HG03442 (cell line): ENCODE measurements at regions not wholly inside any gene's neighbourhood (a gene's known extent, or its start where the extent isn't known, plus 50 kb on each side); places are given as distances from the start of the nearest gene placed in this dataset.
"Not testable (repeated sequence)": the region's sequence is repeated elsewhere in the genome, so short reads cannot be mapped to it uniquely, and the experiment has no call there.

Experiments
- ATAC-seq: cut with Tn5 transposase; IDR thresholded peaks from one replicate; pipeline ENCODE4 v1.9.1; 2021; ENCODE audit warnings: mild to moderate bottlenecking, moderate library complexity; ENCODE audit not compliant: unreplicated experiment

DNA sequence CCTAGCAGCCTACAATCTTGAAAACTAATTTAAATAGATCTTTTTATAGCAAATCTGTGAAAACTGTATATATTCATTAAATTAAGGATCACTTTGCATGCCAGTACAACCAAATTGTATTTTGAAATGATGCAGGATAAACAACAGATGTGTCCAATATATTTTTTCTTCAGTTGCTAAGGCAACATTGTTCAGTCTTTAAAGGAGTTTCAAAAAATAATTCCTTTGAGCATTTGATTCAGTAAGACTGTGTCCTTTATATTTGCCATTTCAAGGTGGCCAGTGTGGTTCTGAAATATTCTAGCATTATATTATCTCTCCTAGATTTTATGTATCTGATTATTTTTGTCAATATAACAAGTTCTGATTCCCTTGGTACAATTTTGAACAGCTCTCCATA, 254.7 kb downstream of the PLOD2 start:
- no peak for ATAC-seq

DNA sequence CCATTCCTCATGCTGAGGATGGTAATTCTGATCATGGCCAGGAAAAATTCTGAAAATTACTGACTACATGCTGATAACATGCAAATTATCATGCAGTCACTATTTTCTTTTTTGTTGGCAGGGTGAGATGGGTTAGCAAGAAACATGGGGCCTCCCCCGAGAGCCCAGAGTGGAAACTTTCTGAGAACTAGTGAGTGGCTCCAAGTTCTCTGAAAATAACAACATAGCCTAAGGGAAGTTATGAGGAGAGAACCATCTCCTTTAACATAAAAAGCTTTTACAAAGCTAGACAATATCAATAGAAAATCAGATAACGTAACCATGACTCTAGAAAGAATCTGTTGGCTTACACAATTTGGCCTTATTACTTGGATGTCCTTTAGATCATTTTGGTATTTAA, 254.2 kb downstream of the PLOD2 start:
- no peak for ATAC-seq

DNA sequence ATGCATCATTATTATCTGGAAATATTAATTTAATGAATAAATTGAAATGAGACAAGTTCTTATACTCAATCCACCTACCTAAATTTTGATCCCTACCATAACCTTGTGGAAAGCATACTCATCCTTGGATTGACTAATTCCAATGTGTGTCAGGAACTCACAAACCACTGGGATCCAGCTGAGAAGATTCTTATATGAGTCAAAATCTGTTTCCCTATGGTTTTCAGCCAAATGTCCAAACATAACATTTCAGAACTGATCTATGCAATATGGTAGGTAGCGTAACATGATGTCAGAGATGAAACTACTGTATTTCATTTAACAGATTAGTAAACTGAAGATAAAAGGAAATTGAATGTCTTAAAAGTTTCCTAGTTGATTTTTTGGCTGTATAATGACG, 250.0 kb downstream of the PLOD2 start:
- ATAC-seq, result no peak

DNA sequence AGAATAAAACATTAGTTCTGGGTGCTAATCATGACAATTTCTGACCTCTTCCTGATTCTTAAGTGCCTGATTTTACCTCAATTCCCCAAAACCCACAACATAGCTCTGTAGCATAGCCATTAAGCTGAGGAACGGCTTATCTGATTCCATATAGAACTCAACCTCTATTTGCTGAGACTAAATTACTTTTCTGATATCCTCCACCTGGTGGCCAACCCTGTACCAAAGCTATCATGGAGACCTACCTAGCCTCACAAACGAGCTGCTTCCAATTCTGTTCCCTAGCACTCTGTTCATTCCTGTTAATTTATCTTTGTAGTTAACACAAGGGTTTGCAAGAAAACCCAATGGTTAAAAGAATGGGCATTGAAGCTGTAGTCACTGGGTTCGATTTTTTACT, 245.2 kb downstream of the PLOD2 start:
- no peak for ATAC-seq

DNA sequence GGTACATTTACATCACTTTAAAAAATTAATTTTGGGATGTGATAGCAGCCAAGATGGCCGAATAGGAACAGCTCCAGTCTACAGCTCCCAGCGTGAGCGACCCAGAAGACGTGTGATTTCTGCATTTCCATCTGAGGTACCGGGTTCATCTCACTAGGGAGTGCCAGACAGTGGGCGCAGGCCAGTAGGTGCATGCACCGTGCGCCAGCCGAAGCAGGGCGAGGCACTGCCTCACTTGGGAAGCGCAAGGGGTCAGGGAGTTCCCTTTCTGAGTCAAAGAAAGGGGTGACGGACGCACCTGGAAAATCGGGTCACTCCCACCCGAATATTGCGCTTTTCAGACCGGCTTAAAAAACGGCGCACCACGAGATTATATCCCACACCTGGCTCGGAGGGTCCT, 233.2 kb downstream of the PLOD2 start:
- not testable (repeated sequence) for ATAC-seq

DNA sequence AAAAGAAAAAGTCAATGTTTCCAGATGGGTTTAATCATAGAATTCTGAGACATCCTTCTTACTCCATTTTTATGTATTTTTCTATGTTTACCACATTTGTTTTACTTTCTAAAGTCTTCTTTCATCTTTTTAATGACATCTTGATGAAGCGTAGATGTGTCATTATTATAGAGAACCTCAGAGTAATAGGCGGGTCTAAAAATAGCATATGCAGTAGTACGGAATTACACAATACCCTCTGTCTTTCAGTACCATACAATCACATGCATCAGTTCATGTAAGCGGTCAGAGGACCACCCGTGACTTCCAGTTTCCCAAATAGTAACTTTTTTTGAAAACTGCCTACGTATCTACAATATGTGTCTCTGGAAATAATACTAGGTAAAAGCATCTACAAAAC, 224.0 kb downstream of the PLOD2 start:
- ATAC-seq, result no peak

DNA sequence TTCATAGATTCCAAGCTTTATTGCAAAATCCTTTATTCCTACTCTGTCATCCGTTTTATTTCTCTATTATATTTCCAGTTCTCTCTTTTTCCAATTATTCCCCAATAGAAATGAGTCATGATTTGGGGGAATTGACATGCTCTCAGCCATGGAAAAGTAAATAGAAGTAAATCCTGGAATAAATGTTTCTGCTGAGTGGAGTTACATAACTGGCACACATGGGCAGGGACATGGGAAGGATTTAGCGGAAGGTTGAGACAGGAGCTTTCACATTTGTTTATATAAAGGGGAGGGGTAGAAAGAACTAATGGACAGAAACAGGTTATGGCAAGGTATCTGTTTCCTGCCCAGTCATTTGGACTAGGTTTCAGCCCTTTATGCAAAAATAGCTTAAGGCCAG, 221.6 kb downstream of the PLOD2 start:
- no peak for ATAC-seq

DNA sequence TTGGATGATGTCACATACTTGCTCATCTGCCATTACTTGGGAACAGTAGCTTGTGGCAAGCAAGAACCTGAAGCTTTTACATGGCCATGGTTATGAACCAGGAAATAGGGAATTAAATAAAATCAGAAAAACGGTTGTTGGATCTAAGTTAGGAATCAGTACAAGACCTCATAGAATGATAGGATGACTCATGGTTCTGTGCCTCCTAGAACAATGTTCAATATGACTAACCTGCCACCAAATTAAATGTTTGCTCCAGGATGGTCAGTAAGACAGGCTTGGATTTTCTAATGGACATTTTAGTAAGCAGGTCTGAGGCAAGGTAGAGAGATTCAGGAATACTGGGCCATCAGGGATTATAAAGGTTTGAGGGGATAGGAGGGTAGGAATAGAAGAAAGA, 218.9 kb downstream of the PLOD2 start:
- ATAC-seq, result no peak

DNA sequence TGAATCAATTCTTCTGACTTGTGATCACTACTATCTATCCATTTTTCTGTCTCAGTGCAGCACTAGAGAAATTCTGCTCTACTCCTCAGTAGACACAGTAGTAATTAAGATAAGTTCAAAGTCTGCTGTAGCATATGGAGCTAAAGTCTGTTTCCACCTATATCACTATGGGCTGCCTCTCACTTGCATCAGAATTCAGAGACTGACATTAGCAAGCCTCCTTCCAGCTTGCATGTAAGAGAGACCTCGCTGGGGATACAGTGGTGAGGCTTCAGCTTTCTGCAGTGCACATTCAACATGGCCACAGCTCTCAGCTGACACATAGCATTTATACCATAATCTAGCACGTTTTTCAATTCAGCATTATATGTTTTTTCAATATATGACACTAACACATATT, 217.0 kb downstream of the PLOD2 start:
- no peak for ATAC-seq

DNA sequence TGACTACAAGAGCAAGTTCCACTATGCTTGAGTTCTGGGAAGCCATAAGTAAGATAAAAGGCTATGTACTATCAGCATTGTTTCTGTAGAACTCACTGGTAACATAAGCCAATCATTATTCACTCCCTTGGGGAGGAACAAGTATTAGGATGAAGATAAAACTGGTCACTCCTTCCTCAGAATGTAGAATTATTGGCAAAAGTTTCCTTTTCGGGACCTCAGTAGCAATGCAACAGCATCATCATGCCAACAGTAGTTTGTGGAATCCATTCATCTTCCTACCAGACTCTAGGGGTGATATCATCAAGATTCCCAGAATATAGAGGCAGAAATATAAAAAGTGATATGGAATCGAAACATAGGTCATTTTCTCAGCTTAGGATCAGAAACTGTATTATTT, 209.5 kb downstream of the PLOD2 start:
- no peak for ATAC-seq

DNA sequence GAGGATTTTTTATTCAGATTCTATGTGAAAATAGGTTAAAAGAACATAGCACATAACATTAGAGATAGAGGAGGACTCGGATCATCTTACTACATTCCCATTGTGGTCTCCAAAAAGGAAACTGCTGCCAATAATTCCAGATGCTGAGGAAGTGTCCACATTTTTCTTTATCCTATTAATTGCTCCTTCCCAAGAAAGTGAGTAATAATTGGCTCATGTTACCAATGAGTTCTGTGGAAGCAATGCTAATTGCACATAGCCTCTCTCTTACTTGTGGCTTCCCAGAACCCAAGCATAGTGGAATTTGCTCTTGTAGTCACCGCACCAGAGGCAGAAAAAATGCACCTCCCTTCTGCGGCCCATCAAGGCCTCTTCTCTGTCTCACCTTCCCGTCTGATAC, 208.4 kb downstream of the PLOD2 start:
- no peak for ATAC-seq

DNA sequence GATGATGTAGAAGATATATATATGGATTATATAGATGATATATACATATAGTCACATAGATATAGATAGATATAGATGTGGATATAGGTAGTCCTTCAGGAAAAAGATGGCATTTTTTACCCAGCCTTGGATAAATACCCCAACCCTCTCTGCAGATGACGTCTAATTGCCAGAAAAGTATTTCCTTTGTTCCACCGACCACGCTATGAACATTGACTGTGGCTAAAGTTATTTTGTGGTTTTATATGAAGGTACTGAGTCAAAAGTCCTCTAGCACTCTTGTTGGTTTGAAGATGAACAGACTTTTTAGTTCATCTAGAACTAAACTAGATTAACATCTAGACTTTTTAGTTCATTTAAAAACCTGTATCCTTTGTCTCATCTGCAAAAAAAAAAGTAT, 207.7 kb downstream of the PLOD2 start:
- no peak for ATAC-seq

DNA sequence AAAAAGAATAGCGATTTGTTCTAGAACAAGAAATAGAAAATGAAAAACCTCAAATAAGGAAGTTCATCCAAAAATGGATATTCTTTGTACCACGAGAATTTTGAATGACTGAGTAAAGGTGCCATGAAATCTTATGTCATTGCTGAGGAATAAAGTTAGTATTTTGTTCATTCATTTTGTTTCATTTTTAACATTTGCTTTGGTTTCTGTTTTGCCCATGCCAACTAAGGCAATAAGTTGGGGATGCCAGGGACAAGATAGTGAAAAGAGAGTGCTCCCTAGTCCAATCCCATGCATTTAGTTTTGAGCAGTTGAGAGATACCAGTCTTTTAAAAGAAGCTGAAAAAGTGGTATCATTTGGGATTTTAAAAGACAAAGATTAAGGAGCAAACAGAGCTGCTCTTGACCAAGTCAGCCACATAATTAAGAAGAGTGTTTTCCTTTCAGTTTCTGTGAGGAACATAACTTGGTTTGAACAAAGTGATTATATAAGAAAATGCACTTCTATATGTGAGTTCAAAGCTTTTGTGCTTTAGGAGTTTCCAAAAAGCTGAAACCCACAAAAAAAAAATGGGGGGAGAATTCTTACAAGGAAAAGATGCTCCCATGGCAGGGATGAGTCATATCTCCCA, 201.4 kb downstream of the PLOD2 start:
- no peak for ATAC-seq

DNA sequence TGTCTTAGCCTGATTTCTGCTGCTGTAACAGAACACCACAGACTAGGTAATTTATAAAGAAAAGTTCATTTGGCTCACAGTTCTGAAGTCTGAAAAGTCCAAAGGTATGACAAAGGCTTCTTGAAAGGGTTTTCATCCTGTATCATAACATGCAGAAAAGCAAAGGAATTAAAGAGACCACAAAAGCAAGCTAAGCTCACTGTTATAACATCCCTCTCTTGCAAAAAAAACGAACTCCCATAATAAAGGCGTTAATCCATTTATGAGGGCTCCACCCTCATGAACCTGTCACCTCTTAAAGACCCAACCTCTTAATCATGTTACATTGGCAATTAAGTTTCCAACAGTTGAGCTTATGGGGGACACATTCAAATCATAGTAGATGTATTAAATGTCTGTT, 197.9 kb downstream of the PLOD2 start:
- no peak for ATAC-seq

DNA sequence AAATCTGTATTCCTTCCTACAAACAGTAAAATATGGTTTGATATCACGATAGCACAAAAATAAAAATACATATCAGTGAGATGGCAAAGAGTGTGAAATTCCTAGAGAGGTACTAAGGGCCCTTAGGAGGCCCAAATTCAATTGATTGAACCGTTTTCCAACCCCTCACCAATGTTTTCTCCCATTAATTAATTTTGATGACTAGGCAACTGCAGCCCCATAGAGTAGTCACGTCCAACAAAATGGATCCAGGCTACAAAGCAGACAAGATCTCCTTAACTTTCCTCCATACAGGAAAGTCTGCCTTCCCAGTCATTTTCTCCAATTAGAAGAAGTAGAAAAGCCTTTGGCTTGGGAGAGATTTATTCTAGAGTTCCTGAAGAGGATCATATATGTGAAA, 193.9 kb downstream of the PLOD2 start:
- ATAC-seq, result no peak

DNA sequence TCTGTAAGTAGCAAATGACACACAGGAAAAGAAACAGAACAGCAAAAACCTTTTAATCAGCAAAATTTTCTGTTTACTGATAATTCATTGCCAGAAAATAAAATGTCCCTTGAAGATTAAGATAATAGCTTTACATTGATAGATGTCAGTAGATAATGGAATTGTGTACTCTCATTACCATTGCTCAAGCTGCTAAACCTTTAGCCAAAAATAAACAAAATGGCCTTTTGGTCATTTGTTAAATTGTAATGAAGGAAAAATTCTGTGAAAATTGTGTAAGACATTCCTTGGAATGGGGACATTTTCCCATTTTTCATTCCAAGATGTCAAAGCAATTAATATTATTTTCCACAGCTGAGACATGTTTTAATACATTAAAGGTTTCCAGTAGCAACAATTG, 189.8 kb downstream of the PLOD2 start:
- no peak for ATAC-seq

DNA sequence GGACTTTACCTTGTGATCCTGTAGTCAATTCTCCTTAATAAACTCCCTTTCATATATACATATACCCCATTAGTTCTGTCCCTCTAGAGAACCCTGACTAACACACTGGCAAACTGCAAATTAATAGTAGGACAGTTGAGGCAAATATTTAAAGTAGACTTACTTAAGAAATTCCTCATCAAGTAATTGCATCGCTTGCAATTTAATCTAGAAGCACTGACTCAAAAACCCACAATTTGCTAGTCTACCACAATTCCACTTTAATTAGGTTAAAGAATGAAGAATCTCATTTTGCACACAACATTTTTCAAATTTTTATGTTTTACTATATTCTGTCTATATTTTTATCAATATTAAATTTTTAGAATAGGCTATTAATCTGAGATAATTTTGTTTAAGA, 188.1 kb downstream of the PLOD2 start:
- no peak for ATAC-seq

DNA sequence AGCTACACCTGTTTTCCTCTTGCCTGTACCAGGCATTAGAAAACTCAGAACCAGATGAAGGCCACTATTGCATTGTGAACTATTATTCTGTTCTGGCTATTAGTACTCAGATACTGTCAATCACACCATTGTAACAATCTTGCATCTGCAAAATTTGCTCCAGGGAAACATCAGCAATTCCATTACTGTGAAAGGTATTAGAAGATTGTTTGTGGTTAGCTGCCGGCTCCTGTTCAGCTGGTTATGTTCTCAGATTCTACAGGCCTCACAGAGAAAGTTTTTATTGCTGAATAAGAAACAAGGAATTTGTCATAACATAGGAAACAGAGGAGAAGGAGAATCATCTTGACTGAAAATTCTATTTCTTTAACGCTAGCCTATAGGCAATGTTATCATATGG, 179.9 kb downstream of the PLOD2 start:
- ATAC-seq, result no peak

DNA sequence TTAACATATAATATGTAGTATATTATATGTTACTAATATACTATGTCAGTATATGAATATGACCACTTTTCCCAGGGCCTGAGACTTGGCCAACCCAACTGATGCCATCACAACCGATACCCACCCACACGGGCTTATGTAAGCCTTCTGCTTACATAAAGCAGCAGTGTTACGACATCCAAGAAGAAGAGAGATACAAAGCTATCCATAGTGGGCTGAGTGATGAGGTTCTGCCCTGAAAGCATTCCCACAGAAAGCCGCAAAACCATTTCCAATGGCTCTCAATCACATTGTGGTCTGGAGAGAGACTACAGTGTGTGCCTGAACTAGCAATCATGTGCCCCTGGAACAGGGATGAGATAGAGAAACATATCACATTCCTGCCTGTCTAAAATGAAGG, 177.9 kb downstream of the PLOD2 start:
- no peak for ATAC-seq
